Fibroblast of lung (primary cell): ENCODE measurements at regions not wholly inside any gene's neighbourhood (a gene's known extent, or its start where the extent isn't known, plus 50 kb on each side); places are given as distances from the start of the nearest gene placed in this dataset.

Experiments used
- CTCF ChIP-seq, 2 donors: IDR thresholded peaks in 1 of 2; conservative IDR thresholded peaks in 1 of 2; 1 replicate in 1 of 2; 2 replicates in 1 of 2; pipeline ENCODE4 v1.5.1; 2011 to 2012; ENCODE audit warnings: low read length in 2 of 2, control low read depth in 1 of 2, inconsistent platforms in 1 of 2, low read depth in 1 of 2, mild to moderate bottlenecking in 1 of 2
- EZH2 ChIP-seq: IDR thresholded peaks from 2 replicates; pipeline ENCODE4 v1.5.1; 2012; ENCODE audit warnings: low read length, control low read depth, mild to moderate bottlenecking; ENCODE audit errors: missing control alignments

DNA sequence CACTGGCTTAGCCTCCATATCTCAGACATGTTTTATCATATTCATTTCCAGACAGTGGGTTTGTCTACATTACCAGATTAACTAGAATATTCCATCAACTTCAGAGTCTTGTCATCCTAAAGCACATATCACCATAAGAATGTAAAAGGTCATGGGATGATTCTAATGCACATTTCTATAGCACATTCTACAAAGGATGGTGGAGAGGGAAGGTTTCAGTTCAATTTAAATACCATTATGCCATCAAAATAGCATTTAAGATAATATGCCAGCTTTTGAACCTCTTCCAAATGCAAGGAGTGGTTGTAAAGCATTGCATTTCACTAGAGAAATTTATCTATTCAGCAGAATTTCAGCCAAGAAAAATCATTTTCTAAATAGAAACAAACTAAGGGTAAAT lies 970.5 kb downstream of the TTLL7 start:
- no peak for TF ChIP-seq CTCF (conservative IDR thresholded peaks at IDR 0.05 in 1 of 2, IDR thresholded peaks at IDR 0.05 in 1 of 2; ENCODE audit: low read depth in 1 of 2, low read length in 2 of 2)
- no peak for TF ChIP-seq EZH2
